ENCODE measurements at regions not wholly inside any gene's neighbourhood (a gene's known extent, or its start where the extent isn't known, plus 50 kb on each side); places are given as distances from the start of the nearest gene placed in this dataset.

GRCh38 chr1:90572446-90572845 lies 144.7 kb downstream of the BARHL2 start:
- H3K9me3 ChIP-seq (ENCODE audit: severe bottlenecking) = no peaks in the 10 kb centered on the region
- H3K4me3 ChIP-seq (ENCODE audit: low read depth, low read length) = no peak overlapping the region
- no peaks in the 10 kb centered on the region for H3K27me3 ChIP-seq (ENCODE audit: insufficient read depth, low read depth, severe bottlenecking)
- TF ChIP-seq, protein P1, sequence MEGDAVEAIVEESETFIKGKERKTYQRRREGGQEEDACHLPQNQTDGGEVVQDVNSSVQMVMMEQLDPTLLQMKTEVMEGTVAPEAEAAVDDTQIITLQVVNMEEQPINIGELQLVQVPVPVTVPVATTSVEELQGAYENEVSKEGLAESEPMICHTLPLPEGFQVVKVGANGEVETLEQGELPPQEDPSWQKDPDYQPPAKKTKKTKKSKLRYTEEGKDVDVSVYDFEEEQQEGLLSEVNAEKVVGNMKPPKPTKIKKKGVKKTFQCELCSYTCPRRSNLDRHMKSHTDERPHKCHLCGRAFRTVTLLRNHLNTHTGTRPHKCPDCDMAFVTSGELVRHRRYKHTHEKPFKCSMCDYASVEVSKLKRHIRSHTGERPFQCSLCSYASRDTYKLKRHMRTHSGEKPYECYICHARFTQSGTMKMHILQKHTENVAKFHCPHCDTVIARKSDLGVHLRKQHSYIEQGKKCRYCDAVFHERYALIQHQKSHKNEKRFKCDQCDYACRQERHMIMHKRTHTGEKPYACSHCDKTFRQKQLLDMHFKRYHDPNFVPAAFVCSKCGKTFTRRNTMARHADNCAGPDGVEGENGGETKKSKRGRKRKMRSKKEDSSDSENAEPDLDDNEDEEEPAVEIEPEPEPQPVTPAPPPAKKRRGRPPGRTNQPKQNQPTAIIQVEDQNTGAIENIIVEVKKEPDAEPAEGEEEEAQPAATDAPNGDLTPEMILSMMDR (IDR thresholded peaks at IDR 0.05; ENCODE audit: low read depth, low read length) = no peak
- H3K27ac ChIP-seq = no peak overlapping the region
- no peak for DNase-seq
- no peaks in the 10 kb centered on the region for H3K36me3 ChIP-seq

DNA sequence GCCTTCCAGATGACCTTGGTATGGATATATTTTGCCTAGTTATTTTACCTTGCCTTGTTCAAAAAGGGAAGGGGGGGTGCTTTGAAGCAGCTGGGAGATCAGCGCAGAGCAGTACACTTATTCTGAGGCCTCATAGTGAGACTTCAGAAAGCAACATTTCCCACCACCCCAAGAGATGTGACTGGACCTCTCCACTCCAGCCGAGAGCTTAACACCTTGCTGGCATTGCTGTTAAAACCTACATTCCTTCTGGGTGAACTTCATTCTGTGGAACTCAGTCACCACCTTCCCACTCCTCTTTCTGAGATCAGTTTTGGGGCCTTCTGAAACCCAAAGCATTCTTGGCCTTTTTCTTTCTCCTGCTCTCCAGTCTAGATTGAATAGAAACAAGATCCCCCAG lies 148.7 kb downstream of the BARHL2 start:
- Histone ChIP-seq H3K4me3 (ENCODE audit: low read depth, low read length) (no peak overlapping the region), H3K27ac (no peak overlapping the region), H3K9me3 (ENCODE audit: severe bottlenecking) (no peaks in the 10 kb centered on the region), H3K36me3 (no peaks in the 10 kb centered on the region), H3K27me3 (ENCODE audit: insufficient read depth, low read depth, severe bottlenecking) (no peaks in the 10 kb centered on the region)
- no peak for DNase-seq
- TF ChIP-seq, protein P1 (IDR thresholded peaks at IDR 0.05; ENCODE audit: low read depth, low read length) = no peak

DNA sequence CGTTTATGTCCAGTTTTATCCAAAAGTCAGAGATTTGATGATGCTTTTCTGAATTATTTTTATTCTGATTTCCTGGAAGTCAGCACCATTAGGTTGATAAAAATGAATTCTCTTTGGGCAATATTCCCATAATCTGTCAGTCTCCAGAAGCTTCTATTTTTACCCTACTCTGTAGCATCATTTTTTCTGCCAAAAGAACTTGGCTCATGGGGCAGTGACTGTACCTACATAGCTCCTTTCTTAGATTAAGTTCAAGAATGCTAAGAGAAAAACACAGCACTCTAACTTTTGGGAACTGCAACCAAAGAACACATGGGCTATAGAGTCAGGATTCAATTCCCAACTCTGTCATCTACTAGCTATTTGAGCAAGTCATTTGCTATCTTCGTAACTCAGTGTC lies 152.9 kb downstream of the BARHL2 start:
- H3K27me3 ChIP-seq (ENCODE audit: insufficient read depth, low read depth, severe bottlenecking) = no peaks in the 10 kb centered on the region
- TF ChIP-seq, protein P1 (IDR thresholded peaks at IDR 0.05; ENCODE audit: low read depth, low read length) = no peak
- no peaks in the 10 kb centered on the region for H3K36me3 ChIP-seq
- no peaks in the 10 kb centered on the region for H3K9me3 ChIP-seq (ENCODE audit: severe bottlenecking)
- H3K27ac ChIP-seq = no peak overlapping the region
- H3K4me3 ChIP-seq (ENCODE audit: low read depth, low read length) = no peak overlapping the region
- no peak for DNase-seq

DNA sequence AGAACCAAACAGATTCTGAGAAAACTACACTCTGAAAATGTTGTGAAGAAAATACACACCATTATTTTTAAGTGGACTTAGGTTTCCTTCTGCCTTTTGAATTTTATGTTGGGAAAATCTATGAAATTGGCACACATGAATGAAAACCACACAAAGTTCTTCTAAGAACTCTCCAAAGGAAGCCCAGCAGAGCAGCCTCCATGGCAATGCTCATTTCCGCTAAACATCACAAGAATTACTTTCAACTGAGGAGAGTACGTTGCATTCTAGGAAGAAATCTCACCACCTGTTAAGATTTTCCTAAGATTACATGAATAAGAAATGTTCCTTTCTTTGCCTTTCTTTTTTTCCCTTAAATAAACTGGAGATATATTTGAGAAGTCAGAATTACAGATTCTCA lies 154.2 kb downstream of the BARHL2 start:
- no peak overlapping the region for H3K4me3 ChIP-seq (ENCODE audit: low read depth, low read length)
- H3K27ac ChIP-seq = no peak overlapping the region
- H3K27me3 ChIP-seq (ENCODE audit: insufficient read depth, low read depth, severe bottlenecking) = no peaks in the 10 kb centered on the region
- no peaks in the 10 kb centered on the region for H3K9me3 ChIP-seq (ENCODE audit: severe bottlenecking)
- H3K36me3 ChIP-seq = no peaks in the 10 kb centered on the region
- no peak for DNase-seq
- TF ChIP-seq, protein P1 (IDR thresholded peaks at IDR 0.05; ENCODE audit: low read depth, low read length) = no peak

GRCh38 chr1:90561911-90562310 lies 155.2 kb downstream of the BARHL2 start:
- DNase-seq = peak; percentile 18
- TF ChIP-seq, protein P1 (IDR thresholded peaks at IDR 0.05; ENCODE audit: low read depth, low read length) = peak; percentile 20; the same call in 1 of the 2 replicates
- no peaks in the 10 kb centered on the region for H3K9me3 ChIP-seq (ENCODE audit: severe bottlenecking)
- H3K4me3 ChIP-seq (ENCODE audit: low read depth, low read length) = no peak overlapping the region
- no peaks in the 10 kb centered on the region for H3K27me3 ChIP-seq (ENCODE audit: insufficient read depth, low read depth, severe bottlenecking)
- H3K36me3 ChIP-seq = no peaks in the 10 kb centered on the region
- no peak overlapping the region for H3K27ac ChIP-seq

DNA sequence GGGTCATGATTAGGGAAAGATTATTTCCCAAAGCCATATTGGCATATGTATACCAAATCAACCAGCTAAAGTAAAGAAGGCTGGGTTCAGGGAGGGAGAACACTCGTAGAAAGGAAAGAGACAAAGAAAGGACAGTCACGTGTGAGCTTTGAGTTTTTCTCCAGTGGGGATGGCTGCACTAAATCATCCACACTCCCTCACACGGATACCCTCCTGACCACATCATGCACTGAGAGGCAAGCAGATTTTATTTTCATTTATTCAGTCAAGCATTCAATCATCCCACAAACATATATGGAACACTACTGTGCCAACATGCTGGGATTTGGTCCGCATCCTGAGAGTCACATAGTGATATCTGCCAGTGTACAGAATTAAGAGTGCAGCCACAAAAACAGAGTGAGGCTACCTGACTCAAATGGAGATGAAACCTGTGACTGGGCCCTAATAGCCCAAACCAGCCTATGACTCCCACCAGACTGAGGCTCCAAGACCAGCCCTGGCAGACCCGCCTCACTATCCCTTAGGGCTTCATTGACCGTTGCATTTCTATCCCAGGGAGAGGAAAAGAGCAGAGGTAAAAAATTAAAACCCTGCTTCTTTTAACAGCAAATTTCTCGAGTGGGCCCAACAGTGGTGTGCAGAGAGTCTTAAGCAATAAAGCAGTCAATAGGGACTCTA lies 155.9 kb downstream of the BARHL2 start:
- H3K36me3 ChIP-seq = no peaks in the 10 kb centered on the region
- TF ChIP-seq, protein P1 (IDR thresholded peaks at IDR 0.05; ENCODE audit: low read depth, low read length) = no peak
- H3K27me3 ChIP-seq (ENCODE audit: insufficient read depth, low read depth, severe bottlenecking) = no peaks in the 10 kb centered on the region
- no peak overlapping the region for H3K27ac ChIP-seq
- no peak for DNase-seq
- H3K4me3 ChIP-seq (ENCODE audit: low read depth, low read length) = no peak overlapping the region
- no peaks in the 10 kb centered on the region for H3K9me3 ChIP-seq (ENCODE audit: severe bottlenecking)
